A549 (cell line): ENCODE measurements at regions not wholly inside any gene's neighbourhood (a gene's known extent, or its start where the extent isn't known, plus 50 kb on each side); places are given as distances from the start of the nearest gene placed in this dataset.

ENCODE experiments used
- ATAC-seq, 2 experiments: fragments of 200-7000 bp in 1 of 2; fragments of >200 bp in 1 of 2; cut with Nextera tagmentation in 1 of 2; cut with Tn5 transposase in 1 of 2; 3 replicates each; pipeline versions ENCODE4 v1.8.0 to v1.9.1; 2018 to 2020; ENCODE audit warnings: mild to moderate bottlenecking in 1 of 2, moderate library complexity in 1 of 2
- CTCF ChIA-PET: fragments of 300-600 bp; sonication (Branson Sonifier 250); formaldehyde crosslinking; extraction: SDS; loops from one replicate; lab custom pipeline; 2021; ENCODE audit warnings: antibody characterized with exemption, inconsistent platforms; lab: Yijun Ruan, JAX
- POLR2A ChIA-PET: fragments of 350-600 bp; formaldehyde crosslinking; extraction: SDS; loops from one replicate; lab custom pipeline; 2021; ENCODE audit warnings: antibody characterized with exemption, inconsistent platforms; lab: Yijun Ruan, JAX
- DNase-seq, 2 experiments: peaks; one replicate each; pipeline versions ENCODE4 v3.0.0 to v3.0.0-alpha.2; 2011 to 2016; ENCODE audit warnings: low read depth in 1 of 2, low spot score in 1 of 2
- FAIRE-seq: peaks from 2 replicates; lab custom pipeline; 2011; peaks lifted over from hg19 to GRCh38; lab: Jason Lieb, UNC
- H3K27ac ChIP-seq, 2 experiments: fragments of >200 bp; sonication (Bioruptor Twin); formaldehyde crosslinking; 3 replicates each; pipeline ENCODE4 v1.5.1; 2016 to 2017
- H3K4me1 ChIP-seq: fragments of >200 bp; sonication (Bioruptor Twin); formaldehyde crosslinking; 3 replicates; pipeline ENCODE4 v1.6.1; 2016
- H3K4me2 ChIP-seq: fragments of >200 bp; sonication (Bioruptor Twin); formaldehyde crosslinking; 3 replicates; pipeline ENCODE4 v1.6.1; 2016
- H3K4me3 ChIP-seq: fragments of >200 bp; sonication (Bioruptor Twin); formaldehyde crosslinking; 3 replicates; pipeline ENCODE4 v1.5.1; 2016
- H3K9me3 ChIP-seq: fragments of >200 bp; sonication (Bioruptor Twin); formaldehyde crosslinking; 3 replicates; pipeline ENCODE4 v1.6.1; 2016
- CBX2 ChIP-seq: fragments of 200-600 bp; sonication (generic); IDR thresholded peaks from 2 replicates; pipeline ENCODE4 v1.6.1; 2016; ENCODE audit warnings: low read depth, mild to moderate bottlenecking, borderline replicate concordance
- CHD4 ChIP-seq: fragments of 200-600 bp; sonication (generic); IDR thresholded peaks from 2 replicates; pipeline ENCODE4 v1.6.1; 2016; ENCODE audit warnings: antibody characterized with exemption, mild to moderate bottlenecking, borderline replicate concordance
- EP300 ChIP-seq, 2 experiments: fragments of >200 bp; sonication (Bioruptor Twin); formaldehyde crosslinking; IDR thresholded peaks; 2 replicates in 1 of 2; 3 replicates in 1 of 2; pipeline ENCODE4 v1.6.1; 2016 to 2017
- HEYL ChIP-seq: fragments of 250-450 bp; sonication (Bioruptor Pico); IDR thresholded peaks from 2 replicates; pipeline ENCODE4 v1.8.0; 2021; ENCODE audit warnings: mild to moderate bottlenecking, moderate library complexity
- JUNB ChIP-seq: fragments of >200 bp; sonication (Bioruptor Twin); formaldehyde crosslinking; IDR thresholded peaks from 2 replicates; pipeline ENCODE4 v1.6.1; 2016
- MAZ ChIP-seq: fragments of 150-350 bp; IDR thresholded peaks from 2 replicates; pipeline ENCODE4 v1.6.1; 2014; ENCODE audit warnings: antibody characterized with exemption, low read depth, low read length, borderline replicate concordance
- MYC ChIP-seq: IDR thresholded peaks from 2 replicates; pipeline ENCODE4 v1.6.1; 2012; ENCODE audit warnings: mild to moderate bottlenecking, inconsistent platforms, low read length, improper control_type of control experiment, borderline replicate concordance
- NFE2L2 ChIP-seq: fragments of 150-350 bp; conservative IDR thresholded peaks from 2 replicates; pipeline ENCODE4 v1.6.1; 2014; ENCODE audit warnings: low read length
- NPAS2 ChIP-seq: fragments of 250-450 bp; sonication (Bioruptor Pico); IDR thresholded peaks from 2 replicates; pipeline ENCODE4 v1.8.0; 2022; ENCODE audit warnings: mild to moderate bottlenecking, moderate library complexity, borderline replicate concordance
- RARB ChIP-seq: fragments of 250-450 bp; sonication (Bioruptor Pico); IDR thresholded peaks from 2 replicates; pipeline ENCODE4 v1.8.0; 2021; ENCODE audit warnings: mild to moderate bottlenecking, moderate library complexity
- RCOR1 ChIP-seq: fragments of 150-350 bp; IDR thresholded peaks from 2 replicates; pipeline ENCODE4 v1.6.1; 2014; ENCODE audit warnings: antibody characterized with exemption, low read length, low read depth
- RFX5 ChIP-seq: fragments of 450-650 bp; IDR thresholded peaks from 2 replicates; pipeline ENCODE4 v1.7.1; 2014; ENCODE audit warnings: antibody characterized with exemption, mild to moderate bottlenecking, moderate library complexity
- TFCP2L1 ChIP-seq: fragments of 250-450 bp; sonication (Bioruptor Pico); IDR thresholded peaks from 2 replicates; pipeline ENCODE4 v1.5.0; 2021; ENCODE audit warnings: mild to moderate bottlenecking
- ZFP36 ChIP-seq: fragments of 450-650 bp; IDR thresholded peaks from 2 replicates; pipeline ENCODE4 v1.6.1; 2014; ENCODE audit warnings: borderline replicate concordance; ENCODE audit not compliant: partially characterized antibody
- ZNF302 ChIP-seq: fragments of 250-450 bp; sonication (Bioruptor Pico); IDR thresholded peaks from 2 replicates; pipeline ENCODE4 v1.9.0; 2021; ENCODE audit warnings: inconsistent platforms, mild to moderate bottlenecking, moderate library complexity
- WGBS: methylation state at CpG from one replicate; pipeline ENCODE4 v1.1.6; 2017; ENCODE audit errors: missing lambda C conversion rate; 5-methylcytosine and 5-hydroxymethylcytosine counted together
- TF ChIP-seq, protein P1 (sequence below): fragments of 450-650 bp; IDR thresholded peaks from 2 replicates; pipeline ENCODE4 v1.6.1; 2014; ENCODE audit warnings: antibody characterized with exemption
- TF ChIP-seq, protein P2 (sequence below): fragments of >200 bp; sonication (Bioruptor Twin); formaldehyde crosslinking; IDR thresholded peaks from 3 replicates; pipeline ENCODE4 v1.6.1; 2016
- TF ChIP-seq, protein P3 (sequence below): IDR thresholded peaks from 2 replicates; pipeline ENCODE4 v1.6.1; 2012; ENCODE audit warnings: low read depth, borderline replicate concordance
- TF ChIP-seq, protein P4 (sequence below): fragments of 200-600 bp; sonication (generic); IDR thresholded peaks from 2 replicates; pipeline ENCODE4 v1.6.1; 2016; ENCODE audit warnings: antibody characterized with exemption, mild to moderate bottlenecking, moderate library complexity
- TF ChIP-seq, protein P5 (sequence below): fragments of 250-450 bp; sonication (Bioruptor Pico); IDR thresholded peaks from 2 replicates; pipeline ENCODE4 v1.5.0; 2020; ENCODE audit warnings: low read depth, mild to moderate bottlenecking, moderate library complexity

DNA sequence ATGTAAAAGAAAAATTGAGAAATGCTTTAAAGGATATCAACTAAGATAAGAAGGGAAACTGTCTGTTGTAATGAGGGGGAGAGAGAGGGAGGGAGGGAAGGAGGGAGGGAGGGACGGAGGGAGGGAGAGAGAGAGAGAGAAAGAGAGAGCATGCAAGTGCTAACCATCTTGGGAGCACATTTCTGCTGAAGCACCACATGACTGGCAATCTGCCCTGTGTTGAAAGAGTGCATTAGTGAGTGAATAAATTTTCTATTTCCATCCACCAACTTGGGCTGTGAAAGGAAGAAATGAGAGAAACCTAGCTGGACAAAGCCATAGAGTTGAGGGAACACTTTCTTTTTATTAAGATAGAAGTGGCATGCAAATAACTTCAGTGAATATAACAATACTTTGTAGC lies 110.7 kb downstream of the TMX3 start:
- Histone ChIP-seq H3K9me3 (no peaks in the 10 kb centered on the region), H3K4me2 (no peak overlapping the region), H3K4me3 (no peak overlapping the region), H3K27ac (no peak overlapping the region), H3K4me1 (no peaks in the 10 kb centered on the region)
- WGBS = no CpG with 5 or more reads among the region's 1 CpG
- POLR2A ChIA-PET = no interaction called here
- FAIRE-seq = no peak
- CTCF ChIA-PET = interaction anchor here (1.2 kb wide), 1 partner anchor 12 kb away, joined by 3 read pairs; no protein-coding TSS in a partner anchor
- no peak for DNase-seq
- TF ChIP-seq, protein P1, sequence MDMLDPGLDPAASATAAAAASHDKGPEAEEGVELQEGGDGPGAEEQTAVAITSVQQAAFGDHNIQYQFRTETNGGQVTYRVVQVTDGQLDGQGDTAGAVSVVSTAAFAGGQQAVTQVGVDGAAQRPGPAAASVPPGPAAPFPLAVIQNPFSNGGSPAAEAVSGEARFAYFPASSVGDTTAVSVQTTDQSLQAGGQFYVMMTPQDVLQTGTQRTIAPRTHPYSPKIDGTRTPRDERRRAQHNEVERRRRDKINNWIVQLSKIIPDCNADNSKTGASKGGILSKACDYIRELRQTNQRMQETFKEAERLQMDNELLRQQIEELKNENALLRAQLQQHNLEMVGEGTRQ = no peak
- TF ChIP-seq HEYL (CRISPR knock-in tag) (no peak), NPAS2 (CRISPR knock-in tag) (no peak), ZFP36 (no peak), MYC (no peak), EP300 (IDR thresholded peaks at IDR 0.05) (no peak), JUNB (no peak)
- TF ChIP-seq, protein P2, sequence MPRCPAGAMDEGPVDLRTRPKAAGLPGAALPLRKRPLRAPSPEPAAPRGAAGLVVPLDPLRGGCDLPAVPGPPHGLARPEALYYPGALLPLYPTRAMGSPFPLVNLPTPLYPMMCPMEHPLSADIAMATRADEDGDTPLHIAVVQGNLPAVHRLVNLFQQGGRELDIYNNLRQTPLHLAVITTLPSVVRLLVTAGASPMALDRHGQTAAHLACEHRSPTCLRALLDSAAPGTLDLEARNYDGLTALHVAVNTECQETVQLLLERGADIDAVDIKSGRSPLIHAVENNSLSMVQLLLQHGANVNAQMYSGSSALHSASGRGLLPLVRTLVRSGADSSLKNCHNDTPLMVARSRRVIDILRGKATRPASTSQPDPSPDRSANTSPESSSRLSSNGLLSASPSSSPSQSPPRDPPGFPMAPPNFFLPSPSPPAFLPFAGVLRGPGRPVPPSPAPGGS = no peak
- no peak for ATAC-seq

DNA sequence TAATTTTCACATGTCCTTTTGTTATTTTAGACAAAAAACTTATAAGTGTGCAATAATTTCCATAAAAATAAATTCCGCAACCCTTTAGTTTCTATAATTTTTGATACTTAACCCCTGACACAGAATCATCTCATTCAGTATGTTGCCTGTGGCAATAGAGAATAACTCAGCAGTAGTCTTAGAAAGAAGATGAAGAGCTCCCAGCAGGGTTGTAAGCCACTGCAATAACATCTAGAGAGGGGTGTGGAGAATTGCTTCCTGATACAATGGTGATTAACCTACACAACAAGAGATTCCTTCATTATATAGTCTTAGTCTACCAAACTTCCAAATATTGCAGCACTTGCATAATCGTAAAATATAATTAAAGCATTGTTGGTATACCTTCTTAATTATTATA lies 118.9 kb downstream of the TMX3 start:
- CTCF ChIA-PET = interaction anchor here (0.5 kb wide), 1 partner anchor 112 kb away, joined by 3 read pairs; no protein-coding TSS in a partner anchor
- POLR2A ChIA-PET = no interaction called here
- no peak for DNase-seq
- Histone ChIP-seq H3K27ac (no peak overlapping the region), H3K4me1 (no peaks in the 10 kb centered on the region), H3K4me3 (no peak overlapping the region), H3K9me3 (no peaks in the 10 kb centered on the region), H3K4me2 (no peak overlapping the region)
- ATAC-seq = no peak
- WGBS = 47% methylated on average over 2 of the region's 2 CpGs
- FAIRE-seq = no peak
- TF ChIP-seq HEYL (CRISPR knock-in tag) (no peak), RARB (CRISPR knock-in tag) (no peak), MAZ (no peak), CBX2 (no peak), CHD4 (no peak), RCOR1 (no peak), MYC (no peak), ZNF302 (CRISPR knock-in tag) (no peak), ZFP36 (no peak), RFX5 (no peak), NFE2L2 (no peak), TFCP2L1 (CRISPR knock-in tag) (no peak)
- TF ChIP-seq, protein P3, sequence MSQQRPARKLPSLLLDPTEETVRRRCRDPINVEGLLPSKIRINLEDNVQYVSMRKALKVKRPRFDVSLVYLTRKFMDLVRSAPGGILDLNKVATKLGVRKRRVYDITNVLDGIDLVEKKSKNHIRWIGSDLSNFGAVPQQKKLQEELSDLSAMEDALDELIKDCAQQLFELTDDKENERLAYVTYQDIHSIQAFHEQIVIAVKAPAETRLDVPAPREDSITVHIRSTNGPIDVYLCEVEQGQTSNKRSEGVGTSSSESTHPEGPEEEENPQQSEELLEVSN = no peak
- TF ChIP-seq, protein P4, sequence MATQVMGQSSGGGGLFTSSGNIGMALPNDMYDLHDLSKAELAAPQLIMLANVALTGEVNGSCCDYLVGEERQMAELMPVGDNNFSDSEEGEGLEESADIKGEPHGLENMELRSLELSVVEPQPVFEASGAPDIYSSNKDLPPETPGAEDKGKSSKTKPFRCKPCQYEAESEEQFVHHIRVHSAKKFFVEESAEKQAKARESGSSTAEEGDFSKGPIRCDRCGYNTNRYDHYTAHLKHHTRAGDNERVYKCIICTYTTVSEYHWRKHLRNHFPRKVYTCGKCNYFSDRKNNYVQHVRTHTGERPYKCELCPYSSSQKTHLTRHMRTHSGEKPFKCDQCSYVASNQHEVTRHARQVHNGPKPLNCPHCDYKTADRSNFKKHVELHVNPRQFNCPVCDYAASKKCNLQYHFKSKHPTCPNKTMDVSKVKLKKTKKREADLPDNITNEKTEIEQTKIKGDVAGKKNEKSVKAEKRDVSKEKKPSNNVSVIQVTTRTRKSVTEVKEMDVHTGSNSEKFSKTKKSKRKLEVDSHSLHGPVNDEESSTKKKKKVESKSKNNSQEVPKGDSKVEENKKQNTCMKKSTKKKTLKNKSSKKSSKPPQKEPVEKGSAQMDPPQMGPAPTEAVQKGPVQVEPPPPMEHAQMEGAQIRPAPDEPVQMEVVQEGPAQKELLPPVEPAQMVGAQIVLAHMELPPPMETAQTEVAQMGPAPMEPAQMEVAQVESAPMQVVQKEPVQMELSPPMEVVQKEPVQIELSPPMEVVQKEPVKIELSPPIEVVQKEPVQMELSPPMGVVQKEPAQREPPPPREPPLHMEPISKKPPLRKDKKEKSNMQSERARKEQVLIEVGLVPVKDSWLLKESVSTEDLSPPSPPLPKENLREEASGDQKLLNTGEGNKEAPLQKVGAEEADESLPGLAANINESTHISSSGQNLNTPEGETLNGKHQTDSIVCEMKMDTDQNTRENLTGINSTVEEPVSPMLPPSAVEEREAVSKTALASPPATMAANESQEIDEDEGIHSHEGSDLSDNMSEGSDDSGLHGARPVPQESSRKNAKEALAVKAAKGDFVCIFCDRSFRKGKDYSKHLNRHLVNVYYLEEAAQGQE = no peak
- TF ChIP-seq, protein P5, sequence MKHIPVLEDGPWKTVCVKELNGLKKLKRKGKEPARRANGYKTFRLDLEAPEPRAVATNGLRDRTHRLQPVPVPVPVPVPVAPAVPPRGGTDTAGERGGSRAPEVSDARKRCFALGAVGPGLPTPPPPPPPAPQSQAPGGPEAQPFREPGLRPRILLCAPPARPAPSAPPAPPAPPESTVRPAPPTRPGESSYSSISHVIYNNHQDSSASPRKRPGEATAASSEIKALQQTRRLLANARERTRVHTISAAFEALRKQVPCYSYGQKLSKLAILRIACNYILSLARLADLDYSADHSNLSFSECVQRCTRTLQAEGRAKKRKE (CRISPR knock-in tag) = no peak
